Colonic mucosa (tissue), 4 donors: ENCODE measurements at regions not wholly inside any gene's neighbourhood (a gene's known extent, or its start where the extent isn't known, plus 50 kb on each side); places are given as distances from the start of the nearest gene placed in this dataset.

Experiments used
- DNase-seq: peaks from one replicate; pipeline ENCODE4 v3.0.0-alpha.2; 2020
- H3K27ac ChIP-seq: fragments of 200-600 bp; one replicate; pipeline ENCODE4 v1.8.0; 2021
- H3K27me3 ChIP-seq: fragments of 200-600 bp; one replicate; pipeline ENCODE4 v1.8.0; 2021
- H3K36me3 ChIP-seq: fragments of 200-600 bp; one replicate; pipeline ENCODE4 v1.8.0; 2021
- H3K4me1 ChIP-seq: fragments of 200-600 bp; one replicate; pipeline ENCODE4 v1.8.0; 2021; ENCODE audit warnings: mild to moderate bottlenecking
- H3K4me3 ChIP-seq: fragments of 200-600 bp; one replicate; pipeline ENCODE4 v1.8.0; 2021
- H3K9ac ChIP-seq, 2 donors: one replicate each; pipeline ENCODE4 v1.7.0; 2013; ENCODE audit warnings: control low read depth in 2 of 2, low read depth in 2 of 2, low read length in 2 of 2
- H3K9me3 ChIP-seq: fragments of 200-600 bp; one replicate; pipeline ENCODE4 v1.8.0; 2021
- CTCF ChIP-seq: fragments of 200-600 bp; IDR thresholded peaks from one replicate; pipeline ENCODE4 v1.8.0; 2022; ENCODE audit warnings: antibody characterized with exemption, mild to moderate bottlenecking
- intact Hi-C: fragments of 100-400 bp; cut with DNase I; formaldehyde crosslinking; loops from one replicate; pipeline ENCODE4 v1.14.1; 2022
- donor health status: healthy.
- donor health status: DM: no; HTN: no; CAD: no.
- donor health status: DM: no; HTN: no; CAD: no.

GRCh38 chr9:22718653-22719052 lies 272.0 kb downstream of the DMRTA1 start:
- H3K36me3 ChIP-seq, result no peaks in the 10 kb centered on the region
- H3K9ac ChIP-seq, result no peak overlapping the region

GRCh38 chr9:22722492-22722891 lies 275.9 kb downstream of the DMRTA1 start:
- intact Hi-C loops, result no loop called here
- Histone ChIP-seq H3K27ac (no peak overlapping the region), H3K9ac (no peak overlapping the region), H3K4me3 (no peak overlapping the region), H3K27me3 (no peaks in the 10 kb centered on the region), H3K9me3 (peaks cover 3% of the 10 kb centered on the region), H3K4me1 (no peaks in the 10 kb centered on the region), H3K36me3 (no peaks in the 10 kb centered on the region)
- TF ChIP-seq CTCF, result no peak
- DNase-seq, result no peak

More at GRCh38 chr9:22718653-22719052, 272.0 kb downstream of the DMRTA1 start:
- DNase-seq, result no peak
- no peaks in the 10 kb centered on the region for H3K9me3 ChIP-seq
- no peak overlapping the region for H3K27ac ChIP-seq
- TF ChIP-seq CTCF, result no peak
- intact Hi-C loops, result no loop called here
- no peak overlapping the region for H3K4me3 ChIP-seq
- no peaks in the 10 kb centered on the region for H3K27me3 ChIP-seq
- no peaks in the 10 kb centered on the region for H3K4me1 ChIP-seq

- no peak overlapping the region for H3K4me3 ChIP-seq
- H3K9ac ChIP-seq, result no peak overlapping the region
- no peaks in the 10 kb centered on the region for H3K36me3 ChIP-seq
- H3K4me1 ChIP-seq, result no peaks in the 10 kb centered on the region
- intact Hi-C loops, result no loop called here
- TF ChIP-seq CTCF, result no peak
- H3K27me3 ChIP-seq, result no peaks in the 10 kb centered on the region
- no peak for DNase-seq
- H3K9me3 ChIP-seq, result no peaks in the 10 kb centered on the region
- H3K27ac ChIP-seq, result no peak overlapping the region
These were observed 285.2 kb downstream of the DMRTA1 start for GRCh38 chr9:22731786-22732185.

GRCh38 chr9:22739712-22740111 lies 293.1 kb downstream of the DMRTA1 start:
- intact Hi-C loops, result no loop called here
- no peak for TF ChIP-seq CTCF
- no peaks in the 10 kb centered on the region for H3K27me3 ChIP-seq
- H3K27ac ChIP-seq, result no peak overlapping the region
- H3K9me3 ChIP-seq, result no peaks in the 10 kb centered on the region
- no peak overlapping the region for H3K4me3 ChIP-seq
- no peaks in the 10 kb centered on the region for H3K36me3 ChIP-seq
- DNase-seq, result no peak
- no peak overlapping the region for H3K9ac ChIP-seq
- no peaks in the 10 kb centered on the region for H3K4me1 ChIP-seq

- DNase-seq, result no peak
- Histone ChIP-seq H3K27ac (no peak overlapping the region), H3K36me3 (no peaks in the 10 kb centered on the region), H3K9ac (no peak overlapping the region), H3K9me3 (no peaks in the 10 kb centered on the region), H3K27me3 (no peaks in the 10 kb centered on the region), H3K4me3 (no peak overlapping the region), H3K4me1 (no peaks in the 10 kb centered on the region)
- TF ChIP-seq CTCF, result no peak
- intact Hi-C loops, result no loop called here
These were observed 294.2 kb downstream of the DMRTA1 start for GRCh38 chr9:22740781-22741180.

- no peak for TF ChIP-seq CTCF
- intact Hi-C loops, result no loop called here
These were observed 295.8 kb downstream of the DMRTA1 start for GRCh38 chr9:22742401-22742800.

More at GRCh38 chr9:22742401-22742800, 295.8 kb downstream of the DMRTA1 start:
- Histone ChIP-seq H3K4me1 (no peaks in the 10 kb centered on the region), H3K27me3 (no peaks in the 10 kb centered on the region), H3K9me3 (no peaks in the 10 kb centered on the region), H3K27ac (no peak overlapping the region), H3K4me3 (no peak overlapping the region), H3K36me3 (no peaks in the 10 kb centered on the region), H3K9ac (no peak overlapping the region)
- DNase-seq, result no peak
